IMR-90 (cell line): ENCODE measurements at regions not wholly inside any gene's neighbourhood (a gene's known extent, or its start where the extent isn't known, plus 50 kb on each side); places are given as distances from the start of the nearest gene placed in this dataset.

Source experiments
- CEBPB ChIP-seq: IDR thresholded peaks from 2 replicates; pipeline ENCODE4 v1.6.1; 2012; ENCODE audit warnings: low read depth, low read length, improper control_type of control experiment
- CTCF ChIP-seq: conservative IDR thresholded peaks from 2 replicates; pipeline ENCODE4 v1.5.1; 2012; ENCODE audit warnings: mild to moderate bottlenecking, low read depth, low read length, improper control_type of control experiment
- FOS ChIP-seq: fragments of 150-350 bp; IDR thresholded peaks from 2 replicates; pipeline ENCODE4 v1.6.1; 2016; ENCODE audit warnings: low read depth, low read length
- MAFK ChIP-seq: IDR thresholded peaks from 2 replicates; pipeline ENCODE4 v1.6.1; 2012; ENCODE audit warnings: low read depth, low read length, improper control_type of control experiment
- MXI1 ChIP-seq: IDR thresholded peaks from 2 replicates; pipeline ENCODE4 v1.6.1; 2012; ENCODE audit warnings: low read depth, mild to moderate bottlenecking, low read length, moderate library complexity, borderline replicate concordance
- NFE2L2 ChIP-seq: fragments of 150-350 bp; IDR thresholded peaks from 2 replicates; pipeline ENCODE4 v1.6.1; 2016; ENCODE audit warnings: low read depth, mild to moderate bottlenecking, low read length
- POLR2A ChIP-seq: IDR thresholded peaks from 2 replicates; pipeline ENCODE4 v1.6.1; 2012; ENCODE audit warnings: mild to moderate bottlenecking, low read depth, low read length
- RAD21 ChIP-seq: IDR thresholded peaks from 2 replicates; pipeline ENCODE4 v1.6.1; 2012; ENCODE audit warnings: low read length, improper control_type of control experiment
- RFX5 ChIP-seq: IDR thresholded peaks from 2 replicates; pipeline ENCODE4 v1.8.0; 2012; ENCODE audit warnings: low read depth, mild to moderate bottlenecking, low read length, moderate library complexity
- SMC3 ChIP-seq: fragments of 150-350 bp; IDR thresholded peaks from 2 replicates; pipeline ENCODE4 v1.6.1; 2016; ENCODE audit warnings: low read depth, mild to moderate bottlenecking, antibody characterized with exemption, low read length, moderate library complexity
- USF2 ChIP-seq: fragments of 150-350 bp; IDR thresholded peaks from 2 replicates; pipeline ENCODE4 v1.6.1; 2017; ENCODE audit warnings: mild to moderate bottlenecking, antibody characterized with exemption, low read length, low read depth

- no peak for TF ChIP-seq CTCF
- no peak for TF ChIP-seq POLR2A
- TF ChIP-seq RAD21 = no peak
- TF ChIP-seq CEBPB = no peak
- no peak for TF ChIP-seq NFE2L2
- no peak for TF ChIP-seq MXI1
- TF ChIP-seq FOS = no peak
- TF ChIP-seq SMC3 = no peak
- TF ChIP-seq USF2 = no peak
- TF ChIP-seq RFX5 = no peak
- TF ChIP-seq MAFK = peak; percentile 74
Measured at GRCh38 chr3:59121346-59122144, 71.7 kb upstream of the CFAP20DC start.
